Transverse colon (tissue), 4 donors: ENCODE measurements at regions not wholly inside any gene's neighbourhood (a gene's known extent, or its start where the extent isn't known, plus 50 kb on each side); places are given as distances from the start of the nearest gene placed in this dataset.
A peak's percentile ranks its signal among the peaks of the same experiment; 100 is the strongest.

Experiments used
- DNase-seq: peaks from one replicate; pipeline ENCODE4 v3.0.0-alpha.2; 2019
- H3K27ac ChIP-seq, 4 donors: fragments of 200-600 bp; sonication (generic); 2 replicates each; pipeline ENCODE4 v1.5.1; 2016 to 2018; ENCODE audit warnings: inconsistent platforms in 4 of 4
- H3K27me3 ChIP-seq: fragments of 200-600 bp; sonication (generic); 2 replicates; pipeline ENCODE4 v1.5.1; 2017; ENCODE audit warnings: inconsistent platforms
- H3K36me3 ChIP-seq, 4 donors: fragments of 200-600 bp; sonication (generic); 2 replicates each; pipeline ENCODE4 v1.5.1; 2017 to 2019; ENCODE audit warnings: inconsistent platforms in 4 of 4
- H3K4me1 ChIP-seq, 4 donors: fragments of 200-600 bp; sonication (generic); 2 replicates each; pipeline ENCODE4 v1.5.1; 2017 to 2020; ENCODE audit warnings: inconsistent platforms in 4 of 4
- H3K4me3 ChIP-seq, 4 donors: fragments of 200-600 bp; sonication (generic); 1 replicate in 1 of 4; 2 replicates in 3 of 4; pipeline versions ENCODE4 v1.5.1 to v1.6.1; 2017 to 2019; ENCODE audit warnings: inconsistent platforms in 4 of 4
- H3K9me3 ChIP-seq, 2 donors: fragments of 200-600 bp; sonication (generic); 2 replicates each; pipeline ENCODE4 v1.5.1; 2017 to 2019; ENCODE audit warnings: inconsistent platforms in 2 of 2
- CTCF ChIP-seq, 5 experiments: fragments of 200-600 bp in 3 of 5; fragments of 450-650 bp in 2 of 5; sonication (generic) in 3 of 5; IDR thresholded peaks; 1 replicate in 2 of 5; 2 replicates in 3 of 5; pipeline ENCODE4 v1.5.1; 2016 to 2017; ENCODE audit warnings: antibody characterized with exemption in 5 of 5, inconsistent platforms in 3 of 5, mild to moderate bottlenecking in 2 of 5, moderate library complexity in 1 of 5
- EP300 ChIP-seq: sonication (generic); formaldehyde crosslinking; IDR thresholded peaks from one replicate; pipeline ENCODE4 v1.6.1; 2017; ENCODE audit warnings: antibody characterized with exemption, low read depth
- POLR2A ChIP-seq: fragments of 450-650 bp; IDR thresholded peaks from one replicate; pipeline ENCODE4 v1.6.1; 2016; ENCODE audit warnings: antibody characterized with exemption, mild to moderate bottlenecking, moderate library complexity
- POLR2AphosphoS5 ChIP-seq, 3 donors: sonication (generic); formaldehyde crosslinking; IDR thresholded peaks; one replicate each; pipeline ENCODE4 v1.6.1; 2016; ENCODE audit warnings: antibody characterized with exemption in 3 of 3
- WGBS, 2 donors: methylation state at CpG; one replicate each; pipeline ENCODE4 v1.1.5; 2018; ENCODE audit warnings: low coverage in 1 of 2; 5-methylcytosine and 5-hydroxymethylcytosine counted together
- in situ Hi-C, 4 donors: fragments of 200-750 bp; cut with MboI; loops; one replicate each; pipeline versions ENCODE4 v1.15.0 to v1.15.1; 2017; ENCODE audit warnings: low sequenced_read_pairs in 3 of 4, low pct_ligation_motif_present in 1 of 4, low pct_unique_long_range_greater_than_20kb in 1 of 4
- intact Hi-C: fragments of 100-400 bp; cut with DNase I; formaldehyde crosslinking; loops from one replicate; pipeline ENCODE4 v1.15.1; 2023; ENCODE audit warnings: low total_unique reads

GRCh38 chr3:187850258-187850921 lies 105.1 kb upstream of the BCL6 start:
- Histone ChIP-seq H3K9me3 (no peaks in the 10 kb centered on the region), H3K27ac (no peak overlapping the region), H3K4me1 (peaks cover 0 to 4% (median 0%) of the 10 kb centered on the region in 4 donors), H3K27me3 (no peaks in the 10 kb centered on the region), H3K4me3 (no peak overlapping the region), H3K36me3 (no peaks in the 10 kb centered on the region)
- WGBS, 2 donors = 67 to 76% methylated on average over 1 to 4 of the region's 4 CpGs
- intact Hi-C loops (no loop called here), in situ Hi-C loops (no loop called here)
- TF ChIP-seq EP300 (no peak), POLR2AphosphoS5 (IDR thresholded peaks at IDR 0.05) (no peak), CTCF (IDR thresholded peaks at IDR 0.05) (no peak), POLR2A (no peak)
- DNase-seq = peak; percentile 38

GRCh38 chr3:187852842-187853730 lies 107.8 kb upstream of the BCL6 start:
- Histone ChIP-seq H3K9me3 (no peaks in the 10 kb centered on the region), H3K4me3 (no peak overlapping the region), H3K27ac (no peak overlapping the region), H3K36me3 (no peaks in the 10 kb centered on the region), H3K27me3 (no peaks in the 10 kb centered on the region), H3K4me1 (peaks cover 0 to 4% (median 0%) of the 10 kb centered on the region in 4 donors)
- in situ Hi-C loops = no loop called here
- peak; percentile 19 for DNase-seq
- intact Hi-C loops = no loop called here
- TF ChIP-seq EP300 (no peak), POLR2AphosphoS5 (IDR thresholded peaks at IDR 0.05) (no peak), CTCF (IDR thresholded peaks at IDR 0.05) (no peak), POLR2A (no peak)
- WGBS, 2 donors = 80% methylated on average over 1 to 5 of the region's 5 CpGs

- in situ Hi-C loops = no loop called here
- WGBS, 2 donors = 93% methylated on average over 2 of the region's 2 CpGs; no CpG with 5 or more reads in 1 of the 2 donors
These were observed 109.9 kb upstream of the BCL6 start for GRCh38 chr3:187855131-187855530.

More at GRCh38 chr3:187855131-187855530, 109.9 kb upstream of the BCL6 start:
- no peak overlapping the region for H3K4me3 ChIP-seq
- H3K9me3 ChIP-seq = no peaks in the 10 kb centered on the region
- no peak overlapping the region for H3K27ac ChIP-seq
- H3K27me3 ChIP-seq = no peaks in the 10 kb centered on the region
- no peaks in the 10 kb centered on the region for H3K36me3 ChIP-seq
- TF ChIP-seq POLR2AphosphoS5 (IDR thresholded peaks at IDR 0.05) (no peak), POLR2A (no peak), EP300 (no peak), CTCF (IDR thresholded peaks at IDR 0.05) (no peak)
- intact Hi-C loops = no loop called here
- DNase-seq = no peak
- H3K4me1 ChIP-seq = peaks cover 0 to 4% (median 0%) of the 10 kb centered on the region in 4 donors
